ENCODE measurements at regions not wholly inside any gene's neighbourhood (a gene's known extent, or its start where the extent isn't known, plus 50 kb on each side); places are given as distances from the start of the nearest gene placed in this dataset.

DNA sequence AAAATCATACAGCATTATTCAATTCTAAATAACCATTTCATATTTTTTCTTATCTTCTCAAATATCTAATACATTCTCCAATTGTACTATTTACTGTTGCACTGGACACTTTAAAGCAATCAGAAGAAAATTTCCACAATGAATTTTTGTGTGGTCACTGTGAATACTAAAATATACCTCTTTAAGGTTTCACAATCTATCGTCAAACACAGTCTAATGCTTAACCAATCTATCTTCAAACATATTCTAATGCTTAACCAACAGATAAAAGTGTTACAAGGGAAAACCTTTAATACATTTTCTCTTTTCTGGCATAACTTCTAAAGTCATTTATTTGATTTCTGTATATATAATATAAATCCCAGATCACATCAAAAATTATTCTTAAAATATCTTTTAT is 2035.5 kb upstream of the CDH6 start:
- H3K4me3 ChIP-seq (ENCODE audit: low read depth in 2 of 2, low read length in 1 of 2) = no peak overlapping the region
- no peaks in the 10 kb centered on the region for H3K4me1 ChIP-seq (ENCODE audit: control insufficient read depth in 1 of 2, insufficient read depth in 2 of 2, low read depth in 1 of 2, low read length in 1 of 2)
- H3K36me3 ChIP-seq (replicated peaks in 1 of 2; ENCODE audit: control insufficient read depth in 1 of 2, insufficient read depth in 2 of 2, low read length in 1 of 2) = no peaks in the 10 kb centered on the region
- ChIA-PET POLR2A (no interaction called here), CTCF (no interaction called here)
- DNase-seq = no peak
- no peaks in the 10 kb centered on the region for H3K79me2 ChIP-seq (ENCODE audit: insufficient read depth)
- H3K4me2 ChIP-seq = no peak overlapping the region
- H3K9me3 ChIP-seq = no peaks in the 10 kb centered on the region
- no peak overlapping the region for H3K9ac ChIP-seq
- no peaks in the 10 kb centered on the region for H4K20me1 ChIP-seq (ENCODE audit: insufficient read depth)
- H3F3A ChIP-seq (replicated peaks; ENCODE audit: insufficient read depth) = no peaks in the 10 kb centered on the region
- no peak overlapping the region for H2AFZ ChIP-seq (ENCODE audit: low read depth)
- 7% methylated on average over 1 of the region's 1 CpG for WGBS (ENCODE audit: low lambda C conversion rate)
- H3K27me3 ChIP-seq (ENCODE audit: insufficient read depth) = no peaks in the 10 kb centered on the region
- no peaks in the 10 kb centered on the region for H3K9me2 ChIP-seq
- H3K27ac ChIP-seq (ENCODE audit: low read depth in 2 of 2, low read length in 1 of 2) = no peak overlapping the region
- TF ChIP-seq RXRA (IDR thresholded peaks at IDR 0.05; ENCODE audit: borderline replicate concordance, low read depth) = no peak
- no peak for TF ChIP-seq FOXJ3 (CRISPR knock-in tag; IDR thresholded peaks at IDR 0.05)
- TF ChIP-seq, protein P1, sequence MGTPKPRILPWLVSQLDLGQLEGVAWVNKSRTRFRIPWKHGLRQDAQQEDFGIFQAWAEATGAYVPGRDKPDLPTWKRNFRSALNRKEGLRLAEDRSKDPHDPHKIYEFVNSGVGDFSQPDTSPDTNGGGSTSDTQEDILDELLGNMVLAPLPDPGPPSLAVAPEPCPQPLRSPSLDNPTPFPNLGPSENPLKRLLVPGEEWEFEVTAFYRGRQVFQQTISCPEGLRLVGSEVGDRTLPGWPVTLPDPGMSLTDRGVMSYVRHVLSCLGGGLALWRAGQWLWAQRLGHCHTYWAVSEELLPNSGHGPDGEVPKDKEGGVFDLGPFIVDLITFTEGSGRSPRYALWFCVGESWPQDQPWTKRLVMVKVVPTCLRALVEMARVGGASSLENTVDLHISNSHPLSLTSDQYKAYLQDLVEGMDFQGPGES (IDR thresholded peaks at IDR 0.05; ENCODE audit: low read depth, low read length) = no peak
- TF ChIP-seq TEAD4 (IDR thresholded peaks at IDR 0.05; ENCODE audit: borderline replicate concordance, insufficient read depth) = no peak
- TF ChIP-seq YY1 (IDR thresholded peaks at IDR 0.05; ENCODE audit: low read depth) = no peak
- no peak for TF ChIP-seq NFIC (IDR thresholded peaks at IDR 0.05; ENCODE audit: borderline replicate concordance)
- TF ChIP-seq CHD2 (IDR thresholded peaks at IDR 0.05; ENCODE audit: low read length, partially characterized antibody) = no peak
- no peak for TF ChIP-seq SMC3 (IDR thresholded peaks at IDR 0.05; ENCODE audit: low read depth, low read length)
- TF ChIP-seq REST (IDR thresholded peaks at IDR 0.05; ENCODE audit: low read depth, low read length) = no peak
- no peak for TF ChIP-seq FOXM1 (IDR thresholded peaks at IDR 0.05; ENCODE audit: low read depth)
- no peak for TF ChIP-seq POLR2AphosphoS5 (IDR thresholded peaks at IDR 0.05; ENCODE audit: low read depth, low read length)
- no peak for TF ChIP-seq TCF12 (IDR thresholded peaks at IDR 0.05)
- no peak for TF ChIP-seq PBX3 (IDR thresholded peaks at IDR 0.05)
- TF ChIP-seq, protein P2, sequence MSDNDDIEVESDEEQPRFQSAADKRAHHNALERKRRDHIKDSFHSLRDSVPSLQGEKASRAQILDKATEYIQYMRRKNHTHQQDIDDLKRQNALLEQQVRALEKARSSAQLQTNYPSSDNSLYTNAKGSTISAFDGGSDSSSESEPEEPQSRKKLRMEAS (IDR thresholded peaks at IDR 0.05; ENCODE audit: low read depth) = no peak
- TF ChIP-seq SIN3A (IDR thresholded peaks at IDR 0.05; ENCODE audit: borderline replicate concordance, low read depth, low read length) = no peak
- no peak for TF ChIP-seq ELF1 (IDR thresholded peaks at IDR 0.05)
- TF ChIP-seq, protein P3, sequence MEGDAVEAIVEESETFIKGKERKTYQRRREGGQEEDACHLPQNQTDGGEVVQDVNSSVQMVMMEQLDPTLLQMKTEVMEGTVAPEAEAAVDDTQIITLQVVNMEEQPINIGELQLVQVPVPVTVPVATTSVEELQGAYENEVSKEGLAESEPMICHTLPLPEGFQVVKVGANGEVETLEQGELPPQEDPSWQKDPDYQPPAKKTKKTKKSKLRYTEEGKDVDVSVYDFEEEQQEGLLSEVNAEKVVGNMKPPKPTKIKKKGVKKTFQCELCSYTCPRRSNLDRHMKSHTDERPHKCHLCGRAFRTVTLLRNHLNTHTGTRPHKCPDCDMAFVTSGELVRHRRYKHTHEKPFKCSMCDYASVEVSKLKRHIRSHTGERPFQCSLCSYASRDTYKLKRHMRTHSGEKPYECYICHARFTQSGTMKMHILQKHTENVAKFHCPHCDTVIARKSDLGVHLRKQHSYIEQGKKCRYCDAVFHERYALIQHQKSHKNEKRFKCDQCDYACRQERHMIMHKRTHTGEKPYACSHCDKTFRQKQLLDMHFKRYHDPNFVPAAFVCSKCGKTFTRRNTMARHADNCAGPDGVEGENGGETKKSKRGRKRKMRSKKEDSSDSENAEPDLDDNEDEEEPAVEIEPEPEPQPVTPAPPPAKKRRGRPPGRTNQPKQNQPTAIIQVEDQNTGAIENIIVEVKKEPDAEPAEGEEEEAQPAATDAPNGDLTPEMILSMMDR (IDR thresholded peaks at IDR 0.05) = no peak

Data from SK-N-SH (cell line).